OCI-LY3 (cell line): ENCODE measurements at regions not wholly inside any gene's neighbourhood (a gene's known extent, or its start where the extent isn't known, plus 50 kb on each side); places are given as distances from the start of the nearest gene placed in this dataset.

ENCODE experiments used
- H2AFZ ChIP-seq: fragments of 200-600, 300-600 bp; shearing (Covaris generic); 2 replicates; pipeline ENCODE4 v1.6.0; 2014; ENCODE audit warnings: antibody characterized with exemption, low read depth, low read length
- H3K27ac ChIP-seq: fragments of 200-600, 300-600 bp; sonication (generic); 2 replicates; pipeline ENCODE4 v1.5.1; 2014; ENCODE audit warnings: mild to moderate bottlenecking, low read length, moderate library complexity, mixed read lengths
- H3K27me3 ChIP-seq: fragments of 200-600, 300-600 bp; sonication (generic); 2 replicates; pipeline ENCODE4 v1.6.1; 2014; ENCODE audit warnings: low read depth, low read length, mixed read lengths
- H3K36me3 ChIP-seq: fragments of 200-600, 300-600 bp; sonication (generic); replicated peaks from 2 replicates; pipeline ENCODE3; 2014; ENCODE audit warnings: low read depth, low read length, mixed read lengths
- H3K4me1 ChIP-seq: fragments of 300-600, 200-600 bp; sonication (generic); 2 replicates; pipeline ENCODE4 v1.6.1; 2014; ENCODE audit warnings: low read length, mixed read lengths
- H3K4me2 ChIP-seq: fragments of 200-600, 300-600 bp; sonication (generic); 2 replicates; pipeline ENCODE4 v1.6.1; 2014; ENCODE audit warnings: low read length, mixed read lengths
- H3K4me3 ChIP-seq: fragments of 300-600, 200-600 bp; sonication (generic); 2 replicates; pipeline ENCODE4 v1.5.1; 2014; ENCODE audit warnings: antibody characterized with exemption, mild to moderate bottlenecking, low read length, moderate library complexity
- H3K79me2 ChIP-seq: fragments of 300-600, 200-600 bp; shearing (Covaris generic); 2 replicates; pipeline ENCODE4 v1.6.1; 2014; ENCODE audit warnings: mild to moderate bottlenecking, low read length, mixed read lengths
- H3K9ac ChIP-seq: fragments of 300-600, 200-600 bp; shearing (Covaris generic); 2 replicates; pipeline ENCODE4 v1.6.0; 2014; ENCODE audit warnings: mild to moderate bottlenecking, low read length, moderate library complexity
- H3K9me3 ChIP-seq: fragments of 200-600, 300-600 bp; shearing (Covaris generic); 2 replicates; pipeline ENCODE4 v1.6.1; 2014; ENCODE audit warnings: low read length, mixed read lengths; ENCODE audit not compliant: insufficient read depth
- H4K20me1 ChIP-seq: fragments of 200-600, 300-600 bp; sonication (generic); 2 replicates; pipeline ENCODE4 v1.6.1; 2016; ENCODE audit warnings: low read length, mixed read lengths; ENCODE audit not compliant: insufficient read depth
- EZH2phosphoT487 ChIP-seq: fragments of 200-600 bp; shearing (Covaris generic); IDR thresholded peaks from 2 replicates; pipeline ENCODE4 v1.6.1; 2018; ENCODE audit warnings: antibody characterized with exemption, mixed run types, low read depth
- TF ChIP-seq, protein P1 (sequence below): fragments of 200-600, 300-600 bp; sonication (generic); IDR thresholded peaks from 2 replicates; pipeline ENCODE4 v1.5.1; 2014; ENCODE audit warnings: antibody characterized with exemption, low read length, low read depth

DNA sequence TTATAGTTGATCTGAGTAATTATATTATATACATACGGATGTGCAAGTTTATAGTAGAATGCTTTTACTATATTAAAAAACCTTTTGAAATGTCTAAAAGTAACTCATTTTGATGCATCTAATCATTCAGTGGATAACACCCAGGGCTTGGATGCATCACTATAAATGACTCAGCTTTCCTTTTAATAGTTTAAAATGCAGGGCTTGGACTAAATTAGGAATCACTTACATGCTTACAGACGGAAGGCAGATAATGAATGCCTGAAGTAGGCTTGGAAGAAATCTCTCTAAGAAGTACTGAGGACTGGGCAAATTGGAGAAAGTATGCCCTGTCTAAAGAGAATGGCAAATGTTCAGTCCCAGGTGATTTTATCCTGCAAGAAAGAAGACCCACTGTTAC, 362.5 kb upstream of the CCNH start:
- Histone ChIP-seq H3K4me2 (no peak overlapping the region), H2AFZ (no peak overlapping the region), H3K9me3 (no peaks in the 10 kb centered on the region), H3K36me3 (no peaks in the 10 kb centered on the region), H4K20me1 (no peaks in the 10 kb centered on the region), H3K79me2 (no peaks in the 10 kb centered on the region), H3K9ac (no peak overlapping the region), H3K27ac (no peak overlapping the region), H3K27me3 (no peaks in the 10 kb centered on the region), H3K4me3 (no peak overlapping the region), H3K4me1 (no peaks in the 10 kb centered on the region)
- TF ChIP-seq, protein P1, sequence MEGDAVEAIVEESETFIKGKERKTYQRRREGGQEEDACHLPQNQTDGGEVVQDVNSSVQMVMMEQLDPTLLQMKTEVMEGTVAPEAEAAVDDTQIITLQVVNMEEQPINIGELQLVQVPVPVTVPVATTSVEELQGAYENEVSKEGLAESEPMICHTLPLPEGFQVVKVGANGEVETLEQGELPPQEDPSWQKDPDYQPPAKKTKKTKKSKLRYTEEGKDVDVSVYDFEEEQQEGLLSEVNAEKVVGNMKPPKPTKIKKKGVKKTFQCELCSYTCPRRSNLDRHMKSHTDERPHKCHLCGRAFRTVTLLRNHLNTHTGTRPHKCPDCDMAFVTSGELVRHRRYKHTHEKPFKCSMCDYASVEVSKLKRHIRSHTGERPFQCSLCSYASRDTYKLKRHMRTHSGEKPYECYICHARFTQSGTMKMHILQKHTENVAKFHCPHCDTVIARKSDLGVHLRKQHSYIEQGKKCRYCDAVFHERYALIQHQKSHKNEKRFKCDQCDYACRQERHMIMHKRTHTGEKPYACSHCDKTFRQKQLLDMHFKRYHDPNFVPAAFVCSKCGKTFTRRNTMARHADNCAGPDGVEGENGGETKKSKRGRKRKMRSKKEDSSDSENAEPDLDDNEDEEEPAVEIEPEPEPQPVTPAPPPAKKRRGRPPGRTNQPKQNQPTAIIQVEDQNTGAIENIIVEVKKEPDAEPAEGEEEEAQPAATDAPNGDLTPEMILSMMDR, result no peak
- TF ChIP-seq EZH2phosphoT487, result no peak

DNA sequence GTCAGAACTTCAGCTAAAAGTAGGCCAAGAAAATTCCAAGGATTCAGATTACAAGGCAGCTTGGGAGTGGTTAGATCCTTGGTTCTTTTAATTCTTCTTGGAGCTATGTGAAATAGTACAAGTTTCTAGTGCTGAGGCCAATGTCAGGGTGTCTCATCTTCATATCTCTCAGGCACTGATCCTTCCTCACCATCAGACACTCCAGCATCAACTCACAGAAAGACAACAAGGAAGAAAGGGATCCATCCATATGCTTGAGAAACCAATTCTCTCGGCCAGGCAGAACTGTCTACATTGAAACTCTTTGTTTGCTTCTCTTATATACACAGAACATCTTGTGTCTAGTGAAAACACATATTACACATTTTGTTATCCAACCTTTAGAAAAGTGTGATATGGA, 362.1 kb upstream of the CCNH start:
- Histone ChIP-seq H4K20me1 (no peaks in the 10 kb centered on the region), H3K9ac (no peak overlapping the region), H3K9me3 (no peaks in the 10 kb centered on the region), H3K4me3 (no peak overlapping the region), H3K27ac (no peak overlapping the region), H3K79me2 (no peaks in the 10 kb centered on the region), H2AFZ (no peak overlapping the region), H3K4me2 (no peak overlapping the region), H3K4me1 (no peaks in the 10 kb centered on the region), H3K27me3 (no peaks in the 10 kb centered on the region), H3K36me3 (no peaks in the 10 kb centered on the region)
- no peak for TF ChIP-seq EZH2phosphoT487
- TF ChIP-seq, protein P1, result no peak

GRCh38 chr5:87770601-87771121, 357.9 kb upstream of the CCNH start:
- no peak for TF ChIP-seq EZH2phosphoT487
- TF ChIP-seq, protein P1, result no peak
- Histone ChIP-seq H3K4me2 (no peak overlapping the region), H3K36me3 (no peaks in the 10 kb centered on the region), H3K27me3 (no peaks in the 10 kb centered on the region), H3K27ac (no peak overlapping the region), H2AFZ (no peak overlapping the region), H3K9me3 (no peaks in the 10 kb centered on the region), H4K20me1 (no peaks in the 10 kb centered on the region), H3K4me1 (no peaks in the 10 kb centered on the region), H3K9ac (no peak overlapping the region), H3K79me2 (no peaks in the 10 kb centered on the region), H3K4me3 (no peak overlapping the region)

DNA sequence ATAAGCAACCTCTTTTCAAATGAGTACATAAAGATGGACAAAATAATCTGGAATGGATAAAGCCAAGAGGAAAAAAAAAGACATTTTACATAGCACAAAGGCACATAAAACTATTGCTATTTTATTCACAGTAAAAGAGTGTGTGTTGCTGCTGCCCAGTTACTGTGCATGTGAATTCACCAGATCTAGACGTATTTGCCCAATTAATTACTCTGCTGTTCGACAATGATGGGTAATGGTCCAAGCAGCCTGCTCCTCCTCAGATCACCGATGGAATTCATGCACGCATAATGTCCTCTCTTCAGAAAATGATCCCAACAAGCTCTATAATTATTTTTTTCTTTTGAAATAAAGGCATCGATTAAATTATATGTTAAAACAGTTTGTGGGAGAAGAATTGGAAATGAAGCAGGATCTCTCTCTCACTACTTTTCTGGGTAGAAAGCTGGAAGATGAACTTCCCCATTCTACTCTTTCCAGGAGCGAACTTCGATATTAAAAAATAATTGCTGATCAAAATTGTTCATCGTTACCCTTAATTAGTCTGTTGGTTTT, 357.4 kb upstream of the CCNH start:
- Histone ChIP-seq H3K27me3 (no peaks in the 10 kb centered on the region), H3K4me2 (no peak overlapping the region), H3K79me2 (no peaks in the 10 kb centered on the region), H4K20me1 (no peaks in the 10 kb centered on the region), H2AFZ (no peak overlapping the region), H3K9me3 (no peaks in the 10 kb centered on the region), H3K4me1 (no peaks in the 10 kb centered on the region), H3K36me3 (no peaks in the 10 kb centered on the region), H3K27ac (no peak overlapping the region), H3K9ac (no peak overlapping the region), H3K4me3 (no peak overlapping the region)
- TF ChIP-seq EZH2phosphoT487, result no peak
- TF ChIP-seq, protein P1, result no peak
